PC-3 (cell line): ENCODE measurements at regions not wholly inside any gene's neighbourhood (a gene's known extent, or its start where the extent isn't known, plus 50 kb on each side); places are given as distances from the start of the nearest gene placed in this dataset.

Source experiments
- ATAC-seq: fragments of 200-7000 bp; cut with Tn5 transposase; 2 replicates; pipeline ENCODE4 v1.9.1; 2020; ENCODE audit warnings: mild to moderate bottlenecking, moderate library complexity
- BruUV-seq: library from RNA; stranded (reverse); fragments of 400-500 nt; replicated peaks from 2 replicates; lab custom pipeline; 2021; lab: Mats Ljungman, UMichigan
- CTCF ChIA-PET: fragments of 300-600 bp; sonication (Branson Sonifier 250); formaldehyde crosslinking; loops from one replicate; lab custom pipeline; 2022; ENCODE audit warnings: antibody characterized with exemption; lab: Charles Lee
- POLR2A ChIA-PET: fragments of 300-600 bp; sonication (Branson Sonifier 250); formaldehyde crosslinking; loops from one replicate; lab custom pipeline; 2022; ENCODE audit warnings: antibody characterized with exemption; ENCODE audit not compliant: unreplicated experiment; lab: Charles Lee
- DNase-seq: peaks from one replicate; pipeline ENCODE4 v3.0.0-alpha.2; 2015
- H2AFZ ChIP-seq: fragments of 300-600 bp; sonication (generic); 2 replicates; pipeline ENCODE4 v1.6.0; 2016; ENCODE audit warnings: antibody characterized with exemption, low read length
- H3F3A ChIP-seq: fragments of 300-600 bp; sonication (generic); one replicate; pipeline ENCODE4 v1.6.0; 2017; ENCODE audit warnings: antibody characterized with exemption, low read length, control low read depth, mild to moderate bottlenecking; ENCODE audit not compliant: unreplicated experiment
- H3K27ac ChIP-seq: fragments of 300-600 bp; sonication (generic); 2 replicates; pipeline ENCODE4 v1.5.1; 2016; ENCODE audit warnings: mild to moderate bottlenecking, low read length
- H3K27me3 ChIP-seq: fragments of 300-600 bp; sonication (generic); 2 replicates; pipeline ENCODE4 v1.6.1; 2016; ENCODE audit warnings: low read length, mixed read lengths
- H3K36me3 ChIP-seq: fragments of 300-600 bp; sonication (generic); 2 replicates; pipeline ENCODE4 v1.6.1; 2016; ENCODE audit warnings: low read depth, mixed run types, low read length, mixed read lengths
- H3K4me1 ChIP-seq: fragments of 300-600 bp; sonication (generic); 2 replicates; pipeline ENCODE4 v1.5.1; 2016; ENCODE audit warnings: low read length; ENCODE audit not compliant: insufficient read depth
- H3K4me2 ChIP-seq: fragments of 300-600 bp; sonication (generic); 2 replicates; pipeline ENCODE4 v1.6.0; 2016; ENCODE audit warnings: low read length
- H3K4me3 ChIP-seq: fragments of 300-600 bp; sonication (generic); 2 replicates; pipeline ENCODE4 v1.5.1; 2016; ENCODE audit warnings: mild to moderate bottlenecking, low read length, mixed read lengths
- H3K79me2 ChIP-seq: fragments of 300-600 bp; sonication (generic); 2 replicates; pipeline ENCODE4 v1.6.1; 2017; ENCODE audit warnings: low read length, mixed read lengths
- H3K9ac ChIP-seq: fragments of 300-600 bp; sonication (generic); 2 replicates; pipeline ENCODE4 v1.6.0; 2016; ENCODE audit warnings: mild to moderate bottlenecking, low read length
- H3K9me2 ChIP-seq: fragments of 300-600 bp; sonication (generic); replicated peaks from 2 replicates; pipeline ENCODE4 v1.6.1; 2016; ENCODE audit warnings: mixed run types, low read length, mixed read lengths
- H3K9me3 ChIP-seq: fragments of 300-600 bp; sonication (generic); 2 replicates; pipeline ENCODE4 v1.6.1; 2016; ENCODE audit warnings: low read length, mixed read lengths
- H4K20me1 ChIP-seq: fragments of 300-600 bp; sonication (generic); 2 replicates; pipeline ENCODE4 v1.6.1; 2016; ENCODE audit warnings: low read length, mixed read lengths
- EZH2 ChIP-seq: fragments of 300-600 bp; sonication (generic); IDR thresholded peaks from one replicate; pipeline ENCODE4 v1.6.1; 2017; ENCODE audit warnings: antibody characterized with exemption, mild to moderate bottlenecking, low read length; ENCODE audit not compliant: unreplicated experiment
- EZH2phosphoT487 ChIP-seq: fragments of 300-600 bp; sonication (generic); IDR thresholded peaks from 2 replicates; pipeline ENCODE4 v1.6.1; 2018; ENCODE audit warnings: mild to moderate bottlenecking, antibody characterized with exemption, low read length, borderline replicate concordance
- intact Hi-C: fragments of 100-400 bp; cut with micrococcal nuclease; formaldehyde crosslinking; loops from 2 replicates; pipeline ENCODE4 v1.9.0; 2023
- TF ChIP-seq, protein P1 (sequence below): fragments of 300-600 bp; sonication (generic); conservative IDR thresholded peaks from 2 replicates; pipeline ENCODE4 v1.5.1; 2017; ENCODE audit warnings: antibody characterized with exemption, low read depth, mild to moderate bottlenecking, low read length

DNA sequence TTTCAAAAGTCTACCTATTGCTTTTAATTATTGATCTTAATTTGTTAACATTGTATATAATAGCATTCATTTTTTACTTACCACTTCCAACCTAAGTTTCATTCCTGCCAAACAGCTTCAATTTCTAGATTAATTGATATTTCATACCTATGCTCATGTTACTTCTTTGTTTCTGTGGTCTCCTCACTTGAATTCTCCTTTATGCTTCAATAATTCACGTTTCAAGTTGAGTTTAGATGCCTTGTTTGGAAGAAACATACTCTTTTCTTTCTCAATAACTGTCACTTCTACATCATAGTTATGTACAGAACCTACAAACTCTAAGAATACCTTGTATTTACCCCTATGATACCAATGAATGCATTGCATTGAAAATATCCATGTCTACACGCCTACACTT, 862.2 kb upstream of the LRATD1 start:
- DNase-seq (no peak), ATAC-seq (no peak)
- H4K20me1 ChIP-seq = no peaks in the 10 kb centered on the region
- H3F3A ChIP-seq = no peaks in the 10 kb centered on the region
- intact Hi-C loops = no loop called here
- H3K27ac ChIP-seq = no peak overlapping the region
- H3K27me3 ChIP-seq = no peaks in the 10 kb centered on the region
- TF ChIP-seq EZH2 (no peak), EZH2phosphoT487 (no peak)
- TF ChIP-seq, protein P1, sequence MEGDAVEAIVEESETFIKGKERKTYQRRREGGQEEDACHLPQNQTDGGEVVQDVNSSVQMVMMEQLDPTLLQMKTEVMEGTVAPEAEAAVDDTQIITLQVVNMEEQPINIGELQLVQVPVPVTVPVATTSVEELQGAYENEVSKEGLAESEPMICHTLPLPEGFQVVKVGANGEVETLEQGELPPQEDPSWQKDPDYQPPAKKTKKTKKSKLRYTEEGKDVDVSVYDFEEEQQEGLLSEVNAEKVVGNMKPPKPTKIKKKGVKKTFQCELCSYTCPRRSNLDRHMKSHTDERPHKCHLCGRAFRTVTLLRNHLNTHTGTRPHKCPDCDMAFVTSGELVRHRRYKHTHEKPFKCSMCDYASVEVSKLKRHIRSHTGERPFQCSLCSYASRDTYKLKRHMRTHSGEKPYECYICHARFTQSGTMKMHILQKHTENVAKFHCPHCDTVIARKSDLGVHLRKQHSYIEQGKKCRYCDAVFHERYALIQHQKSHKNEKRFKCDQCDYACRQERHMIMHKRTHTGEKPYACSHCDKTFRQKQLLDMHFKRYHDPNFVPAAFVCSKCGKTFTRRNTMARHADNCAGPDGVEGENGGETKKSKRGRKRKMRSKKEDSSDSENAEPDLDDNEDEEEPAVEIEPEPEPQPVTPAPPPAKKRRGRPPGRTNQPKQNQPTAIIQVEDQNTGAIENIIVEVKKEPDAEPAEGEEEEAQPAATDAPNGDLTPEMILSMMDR = no peak
- no peaks in the 10 kb centered on the region for H3K36me3 ChIP-seq
- H2AFZ ChIP-seq = no peak overlapping the region
- ChIA-PET CTCF (no interaction called here), POLR2A (no interaction called here)
- H3K9ac ChIP-seq = no peak overlapping the region
- no TSS peak for BruUV-seq
- no peaks in the 10 kb centered on the region for H3K4me1 ChIP-seq
- no peaks in the 10 kb centered on the region for H3K9me3 ChIP-seq
- no peaks in the 10 kb centered on the region for H3K9me2 ChIP-seq
- H3K4me3 ChIP-seq = no peak overlapping the region
- H3K4me2 ChIP-seq = no peak overlapping the region
- H3K79me2 ChIP-seq = no peaks in the 10 kb centered on the region

- no peaks in the 10 kb centered on the region for H3K4me1 ChIP-seq
- ChIA-PET CTCF (no interaction called here), POLR2A (no interaction called here)
- no peaks in the 10 kb centered on the region for H3K36me3 ChIP-seq
- ATAC-seq (no peak), DNase-seq (no peak)
- no peaks in the 10 kb centered on the region for H3K9me3 ChIP-seq
- no peak overlapping the region for H3K4me2 ChIP-seq
- no peaks in the 10 kb centered on the region for H4K20me1 ChIP-seq
- no peaks in the 10 kb centered on the region for H3F3A ChIP-seq
- H3K79me2 ChIP-seq = no peaks in the 10 kb centered on the region
- TF ChIP-seq, protein P1 = no peak
- TF ChIP-seq EZH2phosphoT487 = no peak
- no peak overlapping the region for H2AFZ ChIP-seq
- H3K4me3 ChIP-seq = no peak overlapping the region
- no peak overlapping the region for H3K27ac ChIP-seq
- intact Hi-C loops = no loop called here
- no peaks in the 10 kb centered on the region for H3K9me2 ChIP-seq
- no peak overlapping the region for H3K9ac ChIP-seq
- no peaks in the 10 kb centered on the region for H3K27me3 ChIP-seq
- BruUV-seq = no TSS peak
Observed at GRCh38 chr2:13779996-13780395, 852.5 kb upstream of the LRATD1 start.

DNA sequence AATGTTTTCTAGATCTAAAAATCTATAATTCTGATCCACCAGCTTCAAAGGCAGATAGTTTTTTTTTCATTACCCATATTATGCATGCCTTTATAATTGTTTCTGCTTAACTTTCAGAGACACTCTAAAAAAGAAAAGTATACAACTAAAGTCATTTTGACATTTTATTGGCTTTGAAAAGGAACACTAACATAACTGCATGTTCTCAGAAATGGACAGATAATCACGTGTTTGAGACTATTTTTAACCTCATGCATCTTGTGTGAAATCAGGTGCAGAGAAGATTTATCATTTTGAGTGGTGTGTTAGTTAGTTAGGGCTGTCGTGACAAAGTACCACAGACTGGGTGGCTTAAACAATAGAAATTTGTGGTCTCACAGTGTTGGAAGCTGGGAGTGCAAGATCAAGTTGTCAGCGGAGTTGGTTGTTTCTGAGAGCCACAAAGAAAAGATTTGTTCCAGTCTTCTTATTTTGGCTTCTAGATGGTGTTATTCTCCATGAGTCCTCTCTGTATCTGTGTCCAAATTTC, 841.4 kb upstream of the LRATD1 start:
- Histone ChIP-seq H3K4me1 (no peaks in the 10 kb centered on the region), H3K9me2 (no peaks in the 10 kb centered on the region), H3K4me2 (no peak overlapping the region), H3K79me2 (no peaks in the 10 kb centered on the region), H3K27me3 (no peaks in the 10 kb centered on the region), H3K36me3 (no peaks in the 10 kb centered on the region), H3K9me3 (no peaks in the 10 kb centered on the region), H3F3A (no peaks in the 10 kb centered on the region), H3K4me3 (no peak overlapping the region), H3K27ac (no peak overlapping the region), H4K20me1 (no peaks in the 10 kb centered on the region), H2AFZ (no peak overlapping the region), H3K9ac (no peak overlapping the region)
- no peak for ATAC-seq
- intact Hi-C loops = no loop called here
- TF ChIP-seq EZH2 (no peak), EZH2phosphoT487 (no peak)
- TF ChIP-seq, protein P1 = no peak
- ChIA-PET POLR2A (no interaction called here), CTCF (no interaction called here)
- DNase-seq = no peak
- no TSS peak for BruUV-seq
